ENCODE measurements at regions not wholly inside any gene's neighbourhood (a gene's known extent, or its start where the extent isn't known, plus 50 kb on each side); places are given as distances from the start of the nearest gene placed in this dataset.

DNA sequence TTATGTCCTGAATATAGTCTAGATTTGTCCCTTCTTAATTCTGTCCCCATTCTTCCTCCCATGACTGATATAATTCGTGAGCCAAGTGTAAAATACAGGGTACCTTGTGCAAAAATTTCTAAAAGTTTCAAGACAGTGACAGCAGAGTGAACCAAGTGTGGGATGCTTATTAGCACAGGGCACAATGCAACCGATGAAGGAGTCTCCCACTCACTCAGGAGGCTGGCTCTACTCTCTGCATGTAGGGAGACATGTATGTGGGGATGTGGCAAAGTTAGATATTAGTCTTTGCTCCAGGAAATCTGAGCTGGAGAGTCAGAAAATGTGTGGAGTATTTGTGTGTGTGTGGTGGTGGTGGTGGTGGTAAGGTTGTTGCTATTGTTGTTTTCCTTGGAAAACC, 305.9 kb downstream of the CHL1 start:
- Histone ChIP-seq H3K27ac (ENCODE audit: low read depth) (no peak overlapping the region), H3K4me2 (no peak overlapping the region), H3K9me2 (ENCODE audit: insufficient read depth) (no peaks in the 10 kb centered on the region), H3F3A (replicated peaks; ENCODE audit: low read depth) (no peaks in the 10 kb centered on the region), H3K36me3 (ENCODE audit: insufficient read depth) (no peaks in the 10 kb centered on the region), H4K20me1 (replicated peaks; ENCODE audit: insufficient read depth) (no peaks in the 10 kb centered on the region), H3K79me2 (replicated peaks; ENCODE audit: insufficient read depth) (no peaks in the 10 kb centered on the region), H3K27me3 (ENCODE audit: insufficient read depth) (no peaks in the 10 kb centered on the region), H2AFZ (no peak overlapping the region), H3K4me1 (ENCODE audit: insufficient read depth) (no peaks in the 10 kb centered on the region), H3K4me3 (no peak overlapping the region)
- DNase-seq (ENCODE audit: low spot score) (no peak), ATAC-seq (no peak)
- H3K4me3 Mint-ChIP-seq: no peak overlapping the region
- H3K4me1 Mint-ChIP-seq: no peaks in the 10 kb centered on the region
- TF ChIP-seq, protein P1, sequence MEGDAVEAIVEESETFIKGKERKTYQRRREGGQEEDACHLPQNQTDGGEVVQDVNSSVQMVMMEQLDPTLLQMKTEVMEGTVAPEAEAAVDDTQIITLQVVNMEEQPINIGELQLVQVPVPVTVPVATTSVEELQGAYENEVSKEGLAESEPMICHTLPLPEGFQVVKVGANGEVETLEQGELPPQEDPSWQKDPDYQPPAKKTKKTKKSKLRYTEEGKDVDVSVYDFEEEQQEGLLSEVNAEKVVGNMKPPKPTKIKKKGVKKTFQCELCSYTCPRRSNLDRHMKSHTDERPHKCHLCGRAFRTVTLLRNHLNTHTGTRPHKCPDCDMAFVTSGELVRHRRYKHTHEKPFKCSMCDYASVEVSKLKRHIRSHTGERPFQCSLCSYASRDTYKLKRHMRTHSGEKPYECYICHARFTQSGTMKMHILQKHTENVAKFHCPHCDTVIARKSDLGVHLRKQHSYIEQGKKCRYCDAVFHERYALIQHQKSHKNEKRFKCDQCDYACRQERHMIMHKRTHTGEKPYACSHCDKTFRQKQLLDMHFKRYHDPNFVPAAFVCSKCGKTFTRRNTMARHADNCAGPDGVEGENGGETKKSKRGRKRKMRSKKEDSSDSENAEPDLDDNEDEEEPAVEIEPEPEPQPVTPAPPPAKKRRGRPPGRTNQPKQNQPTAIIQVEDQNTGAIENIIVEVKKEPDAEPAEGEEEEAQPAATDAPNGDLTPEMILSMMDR (conservative IDR thresholded peaks at IDR 0.05; ENCODE audit: low read depth in 2 of 2): no peak
- TF ChIP-seq, protein P2, sequence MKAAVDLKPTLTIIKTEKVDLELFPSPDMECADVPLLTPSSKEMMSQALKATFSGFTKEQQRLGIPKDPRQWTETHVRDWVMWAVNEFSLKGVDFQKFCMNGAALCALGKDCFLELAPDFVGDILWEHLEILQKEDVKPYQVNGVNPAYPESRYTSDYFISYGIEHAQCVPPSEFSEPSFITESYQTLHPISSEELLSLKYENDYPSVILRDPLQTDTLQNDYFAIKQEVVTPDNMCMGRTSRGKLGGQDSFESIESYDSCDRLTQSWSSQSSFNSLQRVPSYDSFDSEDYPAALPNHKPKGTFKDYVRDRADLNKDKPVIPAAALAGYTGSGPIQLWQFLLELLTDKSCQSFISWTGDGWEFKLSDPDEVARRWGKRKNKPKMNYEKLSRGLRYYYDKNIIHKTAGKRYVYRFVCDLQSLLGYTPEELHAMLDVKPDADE (IDR thresholded peaks at IDR 0.05): no peak
- TF ChIP-seq CREB1 (CRISPR knock-in tag; IDR thresholded peaks at IDR 0.05; ENCODE audit: low read depth): no peak
- TF ChIP-seq, protein P3, sequence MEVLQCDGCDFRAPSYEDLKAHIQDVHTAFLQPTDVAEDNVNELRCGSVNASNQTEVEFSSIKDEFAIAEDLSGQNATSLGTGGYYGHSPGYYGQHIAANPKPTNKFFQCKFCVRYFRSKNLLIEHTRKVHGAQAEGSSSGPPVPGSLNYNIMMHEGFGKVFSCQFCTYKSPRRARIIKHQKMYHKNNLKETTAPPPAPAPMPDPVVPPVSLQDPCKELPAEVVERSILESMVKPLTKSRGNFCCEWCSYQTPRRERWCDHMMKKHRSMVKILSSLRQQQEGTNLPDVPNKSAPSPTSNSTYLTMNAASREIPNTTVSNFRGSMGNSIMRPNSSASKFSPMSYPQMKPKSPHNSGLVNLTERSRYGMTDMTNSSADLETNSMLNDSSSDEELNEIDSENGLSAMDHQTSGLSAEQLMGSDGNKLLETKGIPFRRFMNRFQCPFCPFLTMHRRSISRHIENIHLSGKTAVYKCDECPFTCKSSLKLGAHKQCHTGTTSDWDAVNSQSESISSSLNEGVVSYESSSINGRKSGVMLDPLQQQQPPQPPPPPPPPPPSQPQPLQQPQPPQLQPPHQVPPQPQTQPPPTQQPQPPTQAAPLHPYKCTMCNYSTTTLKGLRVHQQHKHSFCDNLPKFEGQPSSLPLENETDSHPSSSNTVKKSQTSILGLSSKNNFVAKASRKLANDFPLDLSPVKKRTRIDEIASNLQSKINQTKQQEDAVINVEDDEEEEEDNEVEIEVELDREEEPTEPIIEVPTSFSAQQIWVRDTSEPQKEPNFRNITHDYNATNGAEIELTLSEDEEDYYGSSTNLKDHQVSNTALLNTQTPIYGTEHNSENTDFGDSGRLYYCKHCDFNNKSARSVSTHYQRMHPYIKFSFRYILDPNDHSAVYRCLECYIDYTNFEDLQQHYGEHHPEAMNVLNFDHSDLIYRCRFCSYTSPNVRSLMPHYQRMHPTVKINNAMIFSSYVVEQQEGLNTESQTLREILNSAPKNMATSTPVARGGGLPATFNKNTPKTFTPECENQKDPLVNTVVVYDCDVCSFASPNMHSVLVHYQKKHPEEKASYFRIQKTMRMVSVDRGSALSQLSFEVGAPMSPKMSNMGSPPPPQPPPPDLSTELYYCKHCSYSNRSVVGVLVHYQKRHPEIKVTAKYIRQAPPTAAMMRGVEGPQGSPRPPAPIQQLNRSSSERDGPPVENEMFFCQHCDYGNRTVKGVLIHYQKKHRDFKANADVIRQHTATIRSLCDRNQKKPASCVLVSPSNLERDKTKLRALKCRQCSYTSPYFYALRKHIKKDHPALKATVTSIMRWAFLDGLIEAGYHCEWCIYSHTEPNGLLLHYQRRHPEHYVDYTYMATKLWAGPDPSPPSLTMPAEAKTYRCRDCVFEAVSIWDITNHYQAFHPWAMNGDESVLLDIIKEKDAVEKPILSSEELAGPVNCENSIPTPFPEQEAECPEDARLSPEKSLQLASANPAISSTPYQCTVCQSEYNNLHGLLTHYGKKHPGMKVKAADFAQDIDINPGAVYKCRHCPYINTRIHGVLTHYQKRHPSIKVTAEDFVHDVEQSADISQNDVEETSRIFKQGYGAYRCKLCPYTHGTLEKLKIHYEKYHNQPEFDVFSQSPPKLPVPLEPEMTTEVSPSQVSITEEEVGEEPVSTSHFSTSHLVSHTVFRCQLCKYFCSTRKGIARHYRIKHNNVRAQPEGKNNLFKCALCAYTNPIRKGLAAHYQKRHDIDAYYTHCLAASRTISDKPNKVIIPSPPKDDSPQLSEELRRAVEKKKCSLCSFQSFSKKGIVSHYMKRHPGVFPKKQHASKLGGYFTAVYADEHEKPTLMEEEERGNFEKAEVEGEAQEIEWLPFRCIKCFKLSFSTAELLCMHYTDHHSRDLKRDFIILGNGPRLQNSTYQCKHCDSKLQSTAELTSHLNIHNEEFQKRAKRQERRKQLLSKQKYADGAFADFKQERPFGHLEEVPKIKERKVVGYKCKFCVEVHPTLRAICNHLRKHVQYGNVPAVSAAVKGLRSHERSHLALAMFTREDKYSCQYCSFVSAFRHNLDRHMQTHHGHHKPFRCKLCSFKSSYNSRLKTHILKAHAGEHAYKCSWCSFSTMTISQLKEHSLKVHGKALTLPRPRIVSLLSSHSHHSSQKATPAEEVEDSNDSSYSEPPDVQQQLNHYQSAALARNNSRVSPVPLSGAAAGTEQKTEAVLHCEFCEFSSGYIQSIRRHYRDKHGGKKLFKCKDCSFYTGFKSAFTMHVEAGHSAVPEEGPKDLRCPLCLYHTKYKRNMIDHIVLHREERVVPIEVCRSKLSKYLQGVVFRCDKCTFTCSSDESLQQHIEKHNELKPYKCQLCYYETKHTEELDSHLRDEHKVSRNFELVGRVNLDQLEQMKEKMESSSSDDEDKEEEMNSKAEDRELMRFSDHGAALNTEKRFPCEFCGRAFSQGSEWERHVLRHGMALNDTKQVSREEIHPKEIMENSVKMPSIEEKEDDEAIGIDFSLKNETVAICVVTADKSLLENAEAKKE (CRISPR knock-in tag; IDR thresholded peaks at IDR 0.05): no peak
- no peak for TF ChIP-seq ZNF331 (CRISPR knock-in tag; IDR thresholded peaks at IDR 0.05; ENCODE audit: low read depth)
- TF ChIP-seq EZH2phosphoT487 (IDR thresholded peaks at IDR 0.05; ENCODE audit: unreplicated experiment): no peak
- TF ChIP-seq, protein P4, sequence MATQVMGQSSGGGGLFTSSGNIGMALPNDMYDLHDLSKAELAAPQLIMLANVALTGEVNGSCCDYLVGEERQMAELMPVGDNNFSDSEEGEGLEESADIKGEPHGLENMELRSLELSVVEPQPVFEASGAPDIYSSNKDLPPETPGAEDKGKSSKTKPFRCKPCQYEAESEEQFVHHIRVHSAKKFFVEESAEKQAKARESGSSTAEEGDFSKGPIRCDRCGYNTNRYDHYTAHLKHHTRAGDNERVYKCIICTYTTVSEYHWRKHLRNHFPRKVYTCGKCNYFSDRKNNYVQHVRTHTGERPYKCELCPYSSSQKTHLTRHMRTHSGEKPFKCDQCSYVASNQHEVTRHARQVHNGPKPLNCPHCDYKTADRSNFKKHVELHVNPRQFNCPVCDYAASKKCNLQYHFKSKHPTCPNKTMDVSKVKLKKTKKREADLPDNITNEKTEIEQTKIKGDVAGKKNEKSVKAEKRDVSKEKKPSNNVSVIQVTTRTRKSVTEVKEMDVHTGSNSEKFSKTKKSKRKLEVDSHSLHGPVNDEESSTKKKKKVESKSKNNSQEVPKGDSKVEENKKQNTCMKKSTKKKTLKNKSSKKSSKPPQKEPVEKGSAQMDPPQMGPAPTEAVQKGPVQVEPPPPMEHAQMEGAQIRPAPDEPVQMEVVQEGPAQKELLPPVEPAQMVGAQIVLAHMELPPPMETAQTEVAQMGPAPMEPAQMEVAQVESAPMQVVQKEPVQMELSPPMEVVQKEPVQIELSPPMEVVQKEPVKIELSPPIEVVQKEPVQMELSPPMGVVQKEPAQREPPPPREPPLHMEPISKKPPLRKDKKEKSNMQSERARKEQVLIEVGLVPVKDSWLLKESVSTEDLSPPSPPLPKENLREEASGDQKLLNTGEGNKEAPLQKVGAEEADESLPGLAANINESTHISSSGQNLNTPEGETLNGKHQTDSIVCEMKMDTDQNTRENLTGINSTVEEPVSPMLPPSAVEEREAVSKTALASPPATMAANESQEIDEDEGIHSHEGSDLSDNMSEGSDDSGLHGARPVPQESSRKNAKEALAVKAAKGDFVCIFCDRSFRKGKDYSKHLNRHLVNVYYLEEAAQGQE (IDR thresholded peaks at IDR 0.05; ENCODE audit: unreplicated experiment): no peak
- no peak for TF ChIP-seq JUNB (IDR thresholded peaks at IDR 0.05; ENCODE audit: unreplicated experiment)
- TF ChIP-seq ZNF114 (CRISPR knock-in tag; IDR thresholded peaks at IDR 0.05): no peak
- TF ChIP-seq POLR2AphosphoS5 (IDR thresholded peaks at IDR 0.05; ENCODE audit: low read depth): no peak
- H3K9me3 Mint-ChIP-seq: peaks cover 89% of the 10 kb centered on the region
- H3K27ac Mint-ChIP-seq: no peak overlapping the region
- H3K27me3 Mint-ChIP-seq (ENCODE audit: insufficient read depth, low read depth, poor library complexity): no peaks in the 10 kb centered on the region
- H3K36me3 Mint-ChIP-seq (ENCODE audit: low read depth): peaks cover 4% of the 10 kb centered on the region; the same call in 2 of the 3 replicates

Measured in GM23338 (cell line).